ENCODE measurements at regions not wholly inside any gene's neighbourhood (a gene's known extent, or its start where the extent isn't known, plus 50 kb on each side); places are given as distances from the start of the nearest gene placed in this dataset.

GRCh38 chr11:109140426-109140825 lies 281.6 kb upstream of the C11orf87 start:
- CTCF ChIA-PET: no interaction called here
- Mint-ChIP-seq H3K9me3 (ENCODE audit: low read depth, unreplicated experiment) (peaks cover 2% of the 10 kb centered on the region), H3K4me3 (ENCODE audit: low read depth, unreplicated experiment) (no peak overlapping the region), H3K27ac (ENCODE audit: unreplicated experiment) (no peak overlapping the region), H3K27me3 (ENCODE audit: unreplicated experiment) (no peaks in the 10 kb centered on the region), H3K4me1 (ENCODE audit: low read depth, unreplicated experiment) (no peaks in the 10 kb centered on the region), H3K36me3 (ENCODE audit: insufficient read depth, unreplicated experiment) (no peaks in the 10 kb centered on the region)
- no peak for DNase-seq
- BruUV-seq (replicated peaks): no TSS peak
- intact Hi-C loops (cut with micrococcal nuclease; ENCODE audit: unreplicated experiment): no loop called here
- TF ChIP-seq CTCF (IDR thresholded peaks at IDR 0.05; ENCODE audit: unreplicated experiment): no peak

GRCh38 chr11:109140857-109141515 lies 281.0 kb upstream of the C11orf87 start:
- DNase-seq: no peak
- no peak overlapping the region for H3K4me3 Mint-ChIP-seq (ENCODE audit: low read depth, unreplicated experiment)
- peaks cover 2% of the 10 kb centered on the region for H3K9me3 Mint-ChIP-seq (ENCODE audit: low read depth, unreplicated experiment)
- no TSS peak for BruUV-seq (replicated peaks)
- no peak overlapping the region for H3K27ac Mint-ChIP-seq (ENCODE audit: unreplicated experiment)
- no peaks in the 10 kb centered on the region for H3K36me3 Mint-ChIP-seq (ENCODE audit: insufficient read depth, unreplicated experiment)
- no peaks in the 10 kb centered on the region for H3K27me3 Mint-ChIP-seq (ENCODE audit: unreplicated experiment)
- CTCF ChIA-PET: no interaction called here
- H3K4me1 Mint-ChIP-seq (ENCODE audit: low read depth, unreplicated experiment): no peaks in the 10 kb centered on the region
- intact Hi-C loops (cut with micrococcal nuclease; ENCODE audit: unreplicated experiment): no loop called here
- no peak for TF ChIP-seq CTCF (IDR thresholded peaks at IDR 0.05; ENCODE audit: unreplicated experiment)

GRCh38 chr11:109145287-109145686 lies 276.7 kb upstream of the C11orf87 start:
- Mint-ChIP-seq H3K4me1 (ENCODE audit: low read depth, unreplicated experiment) (no peaks in the 10 kb centered on the region), H3K36me3 (ENCODE audit: insufficient read depth, unreplicated experiment) (no peaks in the 10 kb centered on the region), H3K4me3 (ENCODE audit: low read depth, unreplicated experiment) (no peak overlapping the region), H3K9me3 (ENCODE audit: low read depth, unreplicated experiment) (peaks cover under 1% of the 10 kb centered on the region), H3K27me3 (ENCODE audit: unreplicated experiment) (no peaks in the 10 kb centered on the region), H3K27ac (ENCODE audit: unreplicated experiment) (no peak overlapping the region)
- CTCF ChIA-PET: no interaction called here
- no peak for DNase-seq
- no peak for TF ChIP-seq CTCF (IDR thresholded peaks at IDR 0.05; ENCODE audit: unreplicated experiment)
- no TSS peak for BruUV-seq (replicated peaks)
- intact Hi-C loops (cut with micrococcal nuclease; ENCODE audit: unreplicated experiment): no loop called here

- no peaks in the 10 kb centered on the region for H3K36me3 Mint-ChIP-seq (ENCODE audit: insufficient read depth, unreplicated experiment)
- H3K4me1 Mint-ChIP-seq (ENCODE audit: low read depth, unreplicated experiment): no peaks in the 10 kb centered on the region
- no peaks in the 10 kb centered on the region for H3K27me3 Mint-ChIP-seq (ENCODE audit: unreplicated experiment)
- no peak for DNase-seq
- no peak overlapping the region for H3K4me3 Mint-ChIP-seq (ENCODE audit: low read depth, unreplicated experiment)
- no TSS peak for BruUV-seq (replicated peaks)
- intact Hi-C loops (cut with micrococcal nuclease; ENCODE audit: unreplicated experiment): no loop called here
- no peak for TF ChIP-seq CTCF (IDR thresholded peaks at IDR 0.05; ENCODE audit: unreplicated experiment)
- H3K27ac Mint-ChIP-seq (ENCODE audit: unreplicated experiment): no peak overlapping the region
- no peaks in the 10 kb centered on the region for H3K9me3 Mint-ChIP-seq (ENCODE audit: low read depth, unreplicated experiment)
- CTCF ChIA-PET: interaction anchor here (0.7 kb wide), 1 partner anchor 304 kb away, joined by 5 read pairs; no protein-coding TSS in a partner anchor
Measured at GRCh38 chr11:109147726-109148125, 274.3 kb upstream of the C11orf87 start.
